Liver (tissue), 3 donors: ENCODE measurements at regions not wholly inside any gene's neighbourhood (a gene's known extent, or its start where the extent isn't known, plus 50 kb on each side); places are given as distances from the start of the nearest gene placed in this dataset.
A peak's percentile ranks its signal among the peaks of the same experiment; 100 is the strongest.

ENCODE experiments used
- EGR1 ChIP-seq, 2 donors: IDR thresholded peaks; 2 replicates each; pipeline ENCODE4 v1.6.1; 2016 to 2018; ENCODE audit warnings: antibody characterized with exemption in 2 of 2, low read depth in 2 of 2
- FOXA1 ChIP-seq: IDR thresholded peaks from 2 replicates; pipeline ENCODE4 v1.6.1; 2016; ENCODE audit warnings: antibody characterized with exemption
- GABPA ChIP-seq, 2 donors: IDR thresholded peaks in 1 of 2; conservative IDR thresholded peaks in 1 of 2; 2 replicates each; pipeline ENCODE4 v1.6.1; 2016; ENCODE audit warnings: antibody characterized with exemption in 2 of 2, mild to moderate bottlenecking in 1 of 2, moderate library complexity in 1 of 2
- HNF4A ChIP-seq, 2 donors: conservative IDR thresholded peaks; 2 replicates each; pipeline ENCODE4 v1.6.1; 2016; ENCODE audit warnings: antibody characterized with exemption in 2 of 2, mild to moderate bottlenecking in 2 of 2
- JUND ChIP-seq, 2 donors: IDR thresholded peaks; 2 replicates each; pipeline ENCODE4 v1.6.1; 2016; ENCODE audit warnings: antibody characterized with exemption in 2 of 2
- RAD21 ChIP-seq, 2 donors: IDR thresholded peaks; 2 replicates each; pipeline ENCODE4 v1.6.1; 2016; ENCODE audit warnings: antibody characterized with exemption in 2 of 2, mild to moderate bottlenecking in 2 of 2
- SP1 ChIP-seq: IDR thresholded peaks from 2 replicates; pipeline ENCODE4 v1.6.1; 2018; ENCODE audit warnings: antibody characterized with exemption, mild to moderate bottlenecking
- TAF1 ChIP-seq: conservative IDR thresholded peaks from 2 replicates; pipeline ENCODE4 v1.6.1; 2016; ENCODE audit warnings: antibody characterized with exemption, mild to moderate bottlenecking
- TF ChIP-seq, protein P1 (sequence below): fragments of 150-350 bp; IDR thresholded peaks from 2 replicates; pipeline ENCODE4 v1.5.1; 2017; ENCODE audit warnings: improper control_type of control experiment, low read depth, low read length; ENCODE audit not compliant: missing input control
- TF ChIP-seq, protein P2 (sequence below): IDR thresholded peaks from 2 replicates; pipeline ENCODE4 v1.6.1; 2016; ENCODE audit warnings: antibody characterized with exemption, mild to moderate bottlenecking
- TF ChIP-seq, protein P3 (sequence below): IDR thresholded peaks from 2 replicates; pipeline ENCODE4 v1.6.1; 2016; ENCODE audit warnings: antibody characterized with exemption
- TF ChIP-seq, protein P4 (sequence below): IDR thresholded peaks from 2 replicates; pipeline ENCODE4 v1.6.1; 2016; ENCODE audit warnings: antibody characterized with exemption
- donor health status: healthy.
- donor health status: healthy.

DNA sequence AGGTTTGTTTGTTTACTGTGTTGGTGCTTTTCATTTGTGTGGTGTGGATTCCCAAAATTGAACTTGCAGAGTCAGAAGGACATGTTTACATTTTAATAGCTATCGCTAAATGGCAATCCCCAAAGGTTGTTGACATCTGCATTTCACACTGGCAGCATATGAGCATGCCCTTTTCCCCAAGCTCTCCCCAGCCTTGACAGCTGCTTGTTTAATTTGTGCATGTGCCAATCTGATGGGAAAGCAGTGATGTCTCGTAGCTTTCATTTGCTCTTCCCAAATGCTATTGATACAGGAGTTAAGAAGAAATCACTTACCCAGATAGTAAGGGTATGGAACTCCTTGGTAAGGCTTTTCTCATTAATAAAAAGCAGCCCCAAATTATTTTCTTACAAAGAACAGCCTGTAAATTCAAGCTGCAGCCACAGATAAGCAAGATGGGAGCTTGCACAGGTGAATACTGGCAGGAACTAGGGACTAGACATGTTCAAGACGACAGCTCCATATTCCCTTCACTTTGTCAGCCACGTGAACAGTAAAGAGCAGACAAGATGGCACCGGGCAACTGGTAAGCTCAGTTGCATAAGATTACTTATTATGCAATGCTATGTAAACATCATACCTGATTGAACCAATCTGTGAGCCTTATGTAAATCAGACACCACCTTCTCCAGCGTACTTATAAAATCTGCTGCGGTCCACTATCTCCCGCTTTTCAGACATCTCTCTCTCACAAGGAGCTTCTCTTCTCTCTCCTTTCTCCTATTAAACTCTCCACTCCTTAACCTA lies 87.4 kb downstream of the IGLL5 start:
- peak; percentile 68 to 90 for TF ChIP-seq HNF4A (conservative IDR thresholded peaks at IDR 0.05)
- TF ChIP-seq, protein P1, sequence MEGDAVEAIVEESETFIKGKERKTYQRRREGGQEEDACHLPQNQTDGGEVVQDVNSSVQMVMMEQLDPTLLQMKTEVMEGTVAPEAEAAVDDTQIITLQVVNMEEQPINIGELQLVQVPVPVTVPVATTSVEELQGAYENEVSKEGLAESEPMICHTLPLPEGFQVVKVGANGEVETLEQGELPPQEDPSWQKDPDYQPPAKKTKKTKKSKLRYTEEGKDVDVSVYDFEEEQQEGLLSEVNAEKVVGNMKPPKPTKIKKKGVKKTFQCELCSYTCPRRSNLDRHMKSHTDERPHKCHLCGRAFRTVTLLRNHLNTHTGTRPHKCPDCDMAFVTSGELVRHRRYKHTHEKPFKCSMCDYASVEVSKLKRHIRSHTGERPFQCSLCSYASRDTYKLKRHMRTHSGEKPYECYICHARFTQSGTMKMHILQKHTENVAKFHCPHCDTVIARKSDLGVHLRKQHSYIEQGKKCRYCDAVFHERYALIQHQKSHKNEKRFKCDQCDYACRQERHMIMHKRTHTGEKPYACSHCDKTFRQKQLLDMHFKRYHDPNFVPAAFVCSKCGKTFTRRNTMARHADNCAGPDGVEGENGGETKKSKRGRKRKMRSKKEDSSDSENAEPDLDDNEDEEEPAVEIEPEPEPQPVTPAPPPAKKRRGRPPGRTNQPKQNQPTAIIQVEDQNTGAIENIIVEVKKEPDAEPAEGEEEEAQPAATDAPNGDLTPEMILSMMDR, result no peak
- TF ChIP-seq FOXA1, result peak; percentile 97
- TF ChIP-seq, protein P2, sequence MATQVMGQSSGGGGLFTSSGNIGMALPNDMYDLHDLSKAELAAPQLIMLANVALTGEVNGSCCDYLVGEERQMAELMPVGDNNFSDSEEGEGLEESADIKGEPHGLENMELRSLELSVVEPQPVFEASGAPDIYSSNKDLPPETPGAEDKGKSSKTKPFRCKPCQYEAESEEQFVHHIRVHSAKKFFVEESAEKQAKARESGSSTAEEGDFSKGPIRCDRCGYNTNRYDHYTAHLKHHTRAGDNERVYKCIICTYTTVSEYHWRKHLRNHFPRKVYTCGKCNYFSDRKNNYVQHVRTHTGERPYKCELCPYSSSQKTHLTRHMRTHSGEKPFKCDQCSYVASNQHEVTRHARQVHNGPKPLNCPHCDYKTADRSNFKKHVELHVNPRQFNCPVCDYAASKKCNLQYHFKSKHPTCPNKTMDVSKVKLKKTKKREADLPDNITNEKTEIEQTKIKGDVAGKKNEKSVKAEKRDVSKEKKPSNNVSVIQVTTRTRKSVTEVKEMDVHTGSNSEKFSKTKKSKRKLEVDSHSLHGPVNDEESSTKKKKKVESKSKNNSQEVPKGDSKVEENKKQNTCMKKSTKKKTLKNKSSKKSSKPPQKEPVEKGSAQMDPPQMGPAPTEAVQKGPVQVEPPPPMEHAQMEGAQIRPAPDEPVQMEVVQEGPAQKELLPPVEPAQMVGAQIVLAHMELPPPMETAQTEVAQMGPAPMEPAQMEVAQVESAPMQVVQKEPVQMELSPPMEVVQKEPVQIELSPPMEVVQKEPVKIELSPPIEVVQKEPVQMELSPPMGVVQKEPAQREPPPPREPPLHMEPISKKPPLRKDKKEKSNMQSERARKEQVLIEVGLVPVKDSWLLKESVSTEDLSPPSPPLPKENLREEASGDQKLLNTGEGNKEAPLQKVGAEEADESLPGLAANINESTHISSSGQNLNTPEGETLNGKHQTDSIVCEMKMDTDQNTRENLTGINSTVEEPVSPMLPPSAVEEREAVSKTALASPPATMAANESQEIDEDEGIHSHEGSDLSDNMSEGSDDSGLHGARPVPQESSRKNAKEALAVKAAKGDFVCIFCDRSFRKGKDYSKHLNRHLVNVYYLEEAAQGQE, result peak; percentile 63
- TF ChIP-seq TAF1, result no peak
- TF ChIP-seq, protein P3, sequence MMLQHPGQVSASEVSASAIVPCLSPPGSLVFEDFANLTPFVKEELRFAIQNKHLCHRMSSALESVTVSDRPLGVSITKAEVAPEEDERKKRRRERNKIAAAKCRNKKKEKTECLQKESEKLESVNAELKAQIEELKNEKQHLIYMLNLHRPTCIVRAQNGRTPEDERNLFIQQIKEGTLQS, result no peak
- TF ChIP-seq SP1, result peak; percentile 72
- peak; percentile 19 to 28 for TF ChIP-seq RAD21 (IDR thresholded peaks at IDR 0.05)
- peak in 1 of 2 donors; percentile 47 for TF ChIP-seq GABPA (IDR thresholded peaks at IDR 0.05 in 1 of 2, conservative IDR thresholded peaks at IDR 0.05 in 1 of 2)
- TF ChIP-seq JUND (IDR thresholded peaks at IDR 0.05), result peak in 1 of 2 donors; percentile 70
- TF ChIP-seq, protein P4, sequence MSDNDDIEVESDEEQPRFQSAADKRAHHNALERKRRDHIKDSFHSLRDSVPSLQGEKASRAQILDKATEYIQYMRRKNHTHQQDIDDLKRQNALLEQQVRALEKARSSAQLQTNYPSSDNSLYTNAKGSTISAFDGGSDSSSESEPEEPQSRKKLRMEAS, result peak; percentile 92
- peak in 1 of 2 donors; percentile 66 for TF ChIP-seq EGR1 (IDR thresholded peaks at IDR 0.05; ENCODE audit: low read depth in 2 of 2)
